GM23338 (cell line): ENCODE measurements at regions not wholly inside any gene's neighbourhood (a gene's known extent, or its start where the extent isn't known, plus 50 kb on each side); places are given as distances from the start of the nearest gene placed in this dataset.

Experiments
- CREB1 ChIP-seq: fragments of 250-450 bp; sonication (Bioruptor Pico); IDR thresholded peaks from 2 replicates; pipeline ENCODE4 v1.5.0; 2020; ENCODE audit warnings: low read depth, mild to moderate bottlenecking, moderate library complexity
- ETS1 ChIP-seq: IDR thresholded peaks from 2 replicates; pipeline ENCODE4 v1.6.1; 2016; ENCODE audit warnings: antibody characterized with exemption
- EZH2 ChIP-seq: fragments of 200-600 bp; sonication (generic); IDR thresholded peaks from one replicate; pipeline ENCODE4 v1.8.0; 2017; ENCODE audit warnings: antibody characterized with exemption, mild to moderate bottlenecking, low read depth; ENCODE audit not compliant: unreplicated experiment
- EZH2phosphoT487 ChIP-seq: fragments of 200-600 bp; sonication (generic); IDR thresholded peaks from one replicate; pipeline ENCODE4 v1.8.1; 2018; ENCODE audit warnings: antibody characterized with exemption; ENCODE audit not compliant: unreplicated experiment
- JUNB ChIP-seq: IDR thresholded peaks from one replicate; pipeline ENCODE4 v1.6.1; 2016; ENCODE audit warnings: antibody characterized with exemption; ENCODE audit not compliant: unreplicated experiment
- NANOG ChIP-seq: IDR thresholded peaks from 2 replicates; pipeline ENCODE4 v1.6.1; 2016; ENCODE audit warnings: antibody characterized with exemption, borderline replicate concordance
- POLR2AphosphoS5 ChIP-seq: IDR thresholded peaks from 2 replicates; pipeline ENCODE4 v1.6.1; 2016; ENCODE audit warnings: antibody characterized with exemption, low read depth
- REST ChIP-seq: IDR thresholded peaks from one replicate; pipeline ENCODE4 v1.6.1; 2018; ENCODE audit warnings: antibody characterized with exemption; ENCODE audit not compliant: unreplicated experiment
- STAT1 ChIP-seq: IDR thresholded peaks from one replicate; pipeline ENCODE4 v1.6.1; 2016; ENCODE audit warnings: antibody characterized with exemption; ENCODE audit not compliant: unreplicated experiment
- ZNF114 ChIP-seq: fragments of 250-450 bp; sonication (Bioruptor Pico); IDR thresholded peaks from 2 replicates; pipeline ENCODE4 v1.5.0; 2020; ENCODE audit warnings: mild to moderate bottlenecking, moderate library complexity
- ZNF331 ChIP-seq: fragments of 250-450 bp; sonication (Bioruptor Pico); IDR thresholded peaks from 2 replicates; pipeline ENCODE4 v1.5.0; 2020; ENCODE audit warnings: low read depth, mild to moderate bottlenecking, moderate library complexity
- ZNF462 ChIP-seq: fragments of 250-450 bp; sonication (Bioruptor Pico); IDR thresholded peaks from 2 replicates; pipeline ENCODE4 v1.5.0; 2020; ENCODE audit warnings: mild to moderate bottlenecking, moderate library complexity
- TF ChIP-seq, protein P1 (sequence below), 2 experiments: fragments of 200-600 bp in 1 of 2; sonication (generic) in 1 of 2; conservative IDR thresholded peaks; 2 replicates each; pipeline versions ENCODE4 v1.5.1 to v1.6.1; 2016 to 2017; ENCODE audit warnings: antibody characterized with exemption in 2 of 2, low read depth in 2 of 2, mild to moderate bottlenecking in 2 of 2, moderate library complexity in 1 of 2

DNA sequence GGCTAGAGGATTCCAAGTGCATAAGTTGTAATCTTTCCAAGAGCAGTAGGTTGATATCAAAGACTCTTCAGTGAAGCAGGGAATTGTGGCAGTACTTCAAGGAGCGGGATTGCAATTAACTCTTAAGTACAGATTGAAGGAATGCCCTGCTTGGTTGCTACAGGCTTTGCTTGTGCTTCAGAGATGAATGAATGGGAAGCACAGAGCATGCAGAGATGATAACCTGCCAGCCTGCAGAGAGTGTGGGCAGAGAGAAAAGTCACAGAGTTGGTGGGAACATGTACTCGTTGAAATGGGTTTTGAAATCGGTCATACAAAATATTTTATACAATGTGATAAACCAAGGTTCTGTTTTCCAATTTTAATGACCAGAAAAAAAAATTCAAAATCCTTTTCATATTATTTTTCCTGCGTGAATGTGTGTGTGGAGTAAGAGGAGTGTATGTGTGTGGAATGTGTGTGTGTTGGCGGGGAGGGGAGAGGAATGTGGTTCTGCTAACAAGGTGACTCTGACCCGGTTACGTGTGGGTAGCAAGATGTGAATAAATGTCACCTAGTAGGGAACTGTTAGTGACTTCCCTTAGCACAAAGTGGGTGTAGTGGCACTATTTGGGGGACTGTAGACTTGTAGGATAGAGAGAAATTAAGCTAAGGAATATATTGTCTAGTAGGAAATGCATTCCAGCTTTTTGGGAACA is 697.8 kb downstream of the GATA3 start:
- TF ChIP-seq, protein P1, sequence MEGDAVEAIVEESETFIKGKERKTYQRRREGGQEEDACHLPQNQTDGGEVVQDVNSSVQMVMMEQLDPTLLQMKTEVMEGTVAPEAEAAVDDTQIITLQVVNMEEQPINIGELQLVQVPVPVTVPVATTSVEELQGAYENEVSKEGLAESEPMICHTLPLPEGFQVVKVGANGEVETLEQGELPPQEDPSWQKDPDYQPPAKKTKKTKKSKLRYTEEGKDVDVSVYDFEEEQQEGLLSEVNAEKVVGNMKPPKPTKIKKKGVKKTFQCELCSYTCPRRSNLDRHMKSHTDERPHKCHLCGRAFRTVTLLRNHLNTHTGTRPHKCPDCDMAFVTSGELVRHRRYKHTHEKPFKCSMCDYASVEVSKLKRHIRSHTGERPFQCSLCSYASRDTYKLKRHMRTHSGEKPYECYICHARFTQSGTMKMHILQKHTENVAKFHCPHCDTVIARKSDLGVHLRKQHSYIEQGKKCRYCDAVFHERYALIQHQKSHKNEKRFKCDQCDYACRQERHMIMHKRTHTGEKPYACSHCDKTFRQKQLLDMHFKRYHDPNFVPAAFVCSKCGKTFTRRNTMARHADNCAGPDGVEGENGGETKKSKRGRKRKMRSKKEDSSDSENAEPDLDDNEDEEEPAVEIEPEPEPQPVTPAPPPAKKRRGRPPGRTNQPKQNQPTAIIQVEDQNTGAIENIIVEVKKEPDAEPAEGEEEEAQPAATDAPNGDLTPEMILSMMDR (conservative IDR thresholded peaks at IDR 0.05; ENCODE audit: low read depth in 2 of 2): no peak
- no peak for TF ChIP-seq REST
- TF ChIP-seq EZH2: no peak
- TF ChIP-seq POLR2AphosphoS5: no peak
- TF ChIP-seq EZH2phosphoT487: no peak
- TF ChIP-seq ETS1: no peak
- TF ChIP-seq ZNF331 (CRISPR knock-in tag): no peak
- no peak for TF ChIP-seq JUNB
- no peak for TF ChIP-seq CREB1
- TF ChIP-seq ZNF114 (CRISPR knock-in tag): no peak
- TF ChIP-seq STAT1: no peak
- no peak for TF ChIP-seq ZNF462 (CRISPR knock-in tag)
- TF ChIP-seq NANOG: no peak
